C4-2B (cell line): ENCODE measurements at regions not wholly inside any gene's neighbourhood (a gene's known extent, or its start where the extent isn't known, plus 50 kb on each side); places are given as distances from the start of the nearest gene placed in this dataset.

Source experiments
- CTCF ChIP-seq: fragments of 450-650 bp; conservative IDR thresholded peaks from 2 replicates; pipeline ENCODE4 v1.5.1; 2017; ENCODE audit warnings: mild to moderate bottlenecking
- ZFX ChIP-seq: fragments of 450-650 bp; IDR thresholded peaks from 2 replicates; pipeline ENCODE4 v1.6.1; 2017

- peak; percentile 57 for TF ChIP-seq CTCF
- TF ChIP-seq ZFX = no peak
These were observed 408.6 kb upstream of the ACTRT1 start for GRCh38 chrX:128460835-128461234.
